GM12864 (cell line): ENCODE measurements at regions not wholly inside any gene's neighbourhood (a gene's known extent, or its start where the extent isn't known, plus 50 kb on each side); places are given as distances from the start of the nearest gene placed in this dataset.

Experiments
- DNase-seq: peaks from one replicate; pipeline ENCODE4 v3.0.0-alpha.2; 2011; ENCODE audit warnings: low read depth
- H3K4me3 ChIP-seq: 2 replicates; pipeline ENCODE4 v1.5.1; 2011; ENCODE audit warnings: mild to moderate bottlenecking, low read depth, low read length, control low read depth
- CTCF ChIP-seq: IDR thresholded peaks from 2 replicates; pipeline ENCODE4 v1.5.1; 2011; ENCODE audit warnings: low read depth, mild to moderate bottlenecking, moderate library complexity, low read length, control low read depth, inconsistent platforms; ENCODE audit errors: missing control alignments

- no peak overlapping the region for H3K4me3 ChIP-seq
- no peak for DNase-seq
- no peak for TF ChIP-seq CTCF
These were observed 480.5 kb downstream of the OTOL1 start for GRCh38 chr3:161977063-161977462.

- TF ChIP-seq CTCF: no peak
- no peak for DNase-seq
- H3K4me3 ChIP-seq: no peak overlapping the region
These were observed 481.2 kb downstream of the OTOL1 start for GRCh38 chr3:161977850-161978249.

- no peak for TF ChIP-seq CTCF
- no peak for DNase-seq
- H3K4me3 ChIP-seq: no peak overlapping the region
These were observed 491.3 kb downstream of the OTOL1 start for GRCh38 chr3:161987933-161988332.

- H3K4me3 ChIP-seq: no peak overlapping the region
- no peak for DNase-seq
- no peak for TF ChIP-seq CTCF
These were observed 492.4 kb downstream of the OTOL1 start for GRCh38 chr3:161989012-161989411.

GRCh38 chr3:161990036-161990435, 493.4 kb downstream of the OTOL1 start:
- no peak for DNase-seq
- TF ChIP-seq CTCF: no peak
- H3K4me3 ChIP-seq: no peak overlapping the region

GRCh38 chr3:161991901-161992540, 495.4 kb downstream of the OTOL1 start:
- no peak overlapping the region for H3K4me3 ChIP-seq
- TF ChIP-seq CTCF: no peak
- no peak for DNase-seq

- DNase-seq: no peak
- TF ChIP-seq CTCF: no peak
- no peak overlapping the region for H3K4me3 ChIP-seq
These were observed 503.2 kb downstream of the OTOL1 start for GRCh38 chr3:161999846-162000245.
